HepG2 (cell line): ENCODE measurements at regions not wholly inside any gene's neighbourhood (a gene's known extent, or its start where the extent isn't known, plus 50 kb on each side); places are given as distances from the start of the nearest gene placed in this dataset.

Source experiments
- ADNP ChIP-seq: sonication (generic); formaldehyde crosslinking; IDR thresholded peaks from 2 replicates; pipeline ENCODE4 v1.4.0; 2020; ENCODE audit warnings: missing genetic modification reagents
- ATF1 ChIP-seq: IDR thresholded peaks from 2 replicates; pipeline ENCODE4 v1.6.1; 2016; ENCODE audit warnings: mild to moderate bottlenecking, control low read depth
- PAF1 ChIP-seq: IDR thresholded peaks from 2 replicates; pipeline ENCODE4 v1.6.1; 2016; ENCODE audit warnings: missing genetic modification reagents, missing compliant biosample characterization
- ZNF629 ChIP-seq: sonication (generic); formaldehyde crosslinking; conservative IDR thresholded peaks from 2 replicates; pipeline ENCODE4 v1.5.0; 2020; ENCODE audit warnings: missing genetic modification reagents

- no peak for TF ChIP-seq ADNP
- no peak for TF ChIP-seq ATF1
- no peak for TF ChIP-seq ZNF629 (CRISPR knock-in tag)
- no peak for TF ChIP-seq PAF1
These were observed 119.2 kb downstream of the FOXD2 start for GRCh38 chr1:47557066-47557465.
